Ascending aorta (tissue), 2 donors: ENCODE measurements at regions not wholly inside any gene's neighbourhood (a gene's known extent, or its start where the extent isn't known, plus 50 kb on each side); places are given as distances from the start of the nearest gene placed in this dataset.

Source experiments
- DNase-seq, 2 donors: peaks; one replicate each; pipeline ENCODE4 v3.0.0-alpha.2; 2019; ENCODE audit warnings: low spot score in 2 of 2
- H3K27ac ChIP-seq, 2 donors: fragments of 200-600 bp; sonication (generic); one replicate each; pipeline ENCODE4 v1.5.1; 2016 to 2017; ENCODE audit warnings: mild to moderate bottlenecking in 1 of 2
- H3K27me3 ChIP-seq: fragments of 200-600 bp; sonication (generic); one replicate; pipeline ENCODE4 v1.5.1; 2017
- H3K36me3 ChIP-seq, 2 donors: fragments of 200-600 bp; sonication (generic); one replicate each; pipeline ENCODE4 v1.5.1; 2016
- H3K4me1 ChIP-seq, 2 donors: fragments of 200-600 bp; sonication (generic); one replicate each; pipeline ENCODE4 v1.5.1; 2016 to 2017; ENCODE audit warnings: mild to moderate bottlenecking in 1 of 2
- H3K4me3 ChIP-seq, 2 donors: fragments of 200-600 bp; sonication (generic); one replicate each; pipeline ENCODE4 v1.5.1; 2016 to 2017; ENCODE audit warnings: mild to moderate bottlenecking in 1 of 2
- H3K9me3 ChIP-seq, 2 donors: fragments of 200-600 bp; sonication (generic); one replicate each; pipeline ENCODE4 v1.5.1; 2016
- intact Hi-C: fragments of 100-400 bp; cut with DNase I; formaldehyde crosslinking; loops from one replicate; pipeline ENCODE4 v1.15.1; 2023
- TF ChIP-seq, protein P1 (sequence below), 3 experiments: fragments of 200-600 bp in 2 of 3; fragments of 450-650 bp in 1 of 3; sonication (generic) in 2 of 3; IDR thresholded peaks; one replicate each; pipeline ENCODE4 v1.5.1; 2016 to 2019; ENCODE audit warnings: antibody characterized with exemption in 3 of 3, mild to moderate bottlenecking in 1 of 3, moderate library complexity in 1 of 3

DNA sequence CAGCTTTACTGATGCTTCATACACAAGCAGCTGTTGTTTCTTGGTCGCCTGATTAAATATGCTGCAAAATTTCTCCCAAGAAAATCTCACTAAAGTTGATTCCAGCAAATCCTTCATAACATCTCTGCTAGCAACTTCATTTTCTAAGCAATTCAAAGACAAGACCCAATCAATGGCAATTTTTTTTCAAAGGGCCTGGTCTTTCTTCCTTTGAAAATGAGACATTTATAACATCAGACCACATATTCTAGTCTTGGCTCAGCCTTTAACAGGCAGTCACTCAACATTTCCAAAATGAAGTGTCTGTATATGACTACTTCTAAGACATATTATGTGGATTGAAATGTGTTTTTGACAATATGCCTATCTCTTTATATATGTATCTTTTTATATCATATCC is 702.6 kb downstream of the KCNA4 start:
- Histone ChIP-seq H3K27ac (no peak overlapping the region), H3K4me3 (no peak overlapping the region), H3K36me3 (no peaks in the 10 kb centered on the region), H3K4me1 (peaks cover 0 to 8% of the 10 kb centered on the region in 2 donors), H3K9me3 (no peaks in the 10 kb centered on the region), H3K27me3 (no peaks in the 10 kb centered on the region)
- intact Hi-C loops, result no loop called here
- TF ChIP-seq, protein P1, sequence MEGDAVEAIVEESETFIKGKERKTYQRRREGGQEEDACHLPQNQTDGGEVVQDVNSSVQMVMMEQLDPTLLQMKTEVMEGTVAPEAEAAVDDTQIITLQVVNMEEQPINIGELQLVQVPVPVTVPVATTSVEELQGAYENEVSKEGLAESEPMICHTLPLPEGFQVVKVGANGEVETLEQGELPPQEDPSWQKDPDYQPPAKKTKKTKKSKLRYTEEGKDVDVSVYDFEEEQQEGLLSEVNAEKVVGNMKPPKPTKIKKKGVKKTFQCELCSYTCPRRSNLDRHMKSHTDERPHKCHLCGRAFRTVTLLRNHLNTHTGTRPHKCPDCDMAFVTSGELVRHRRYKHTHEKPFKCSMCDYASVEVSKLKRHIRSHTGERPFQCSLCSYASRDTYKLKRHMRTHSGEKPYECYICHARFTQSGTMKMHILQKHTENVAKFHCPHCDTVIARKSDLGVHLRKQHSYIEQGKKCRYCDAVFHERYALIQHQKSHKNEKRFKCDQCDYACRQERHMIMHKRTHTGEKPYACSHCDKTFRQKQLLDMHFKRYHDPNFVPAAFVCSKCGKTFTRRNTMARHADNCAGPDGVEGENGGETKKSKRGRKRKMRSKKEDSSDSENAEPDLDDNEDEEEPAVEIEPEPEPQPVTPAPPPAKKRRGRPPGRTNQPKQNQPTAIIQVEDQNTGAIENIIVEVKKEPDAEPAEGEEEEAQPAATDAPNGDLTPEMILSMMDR (IDR thresholded peaks at IDR 0.05), result no peak
- no peak for DNase-seq

DNA sequence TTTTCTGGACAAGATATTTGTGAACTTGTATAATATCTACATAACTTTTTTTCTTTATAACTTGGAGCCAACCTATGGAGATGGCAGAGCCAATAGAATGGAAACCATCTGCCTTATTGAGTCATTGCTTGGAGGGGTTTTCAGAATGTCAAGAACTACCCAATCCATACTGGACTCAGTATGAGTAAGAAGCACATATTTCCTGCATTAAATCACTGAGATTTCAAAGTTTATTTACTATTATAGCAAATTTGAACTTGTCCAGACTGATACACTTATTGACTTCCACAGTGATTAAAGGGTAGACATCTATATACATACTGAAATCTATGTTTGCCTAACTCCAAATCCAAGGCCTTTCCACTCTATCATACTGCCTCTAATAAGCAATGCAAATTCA is 704.0 kb downstream of the KCNA4 start:
- no peaks in the 10 kb centered on the region for H3K36me3 ChIP-seq

DNA sequence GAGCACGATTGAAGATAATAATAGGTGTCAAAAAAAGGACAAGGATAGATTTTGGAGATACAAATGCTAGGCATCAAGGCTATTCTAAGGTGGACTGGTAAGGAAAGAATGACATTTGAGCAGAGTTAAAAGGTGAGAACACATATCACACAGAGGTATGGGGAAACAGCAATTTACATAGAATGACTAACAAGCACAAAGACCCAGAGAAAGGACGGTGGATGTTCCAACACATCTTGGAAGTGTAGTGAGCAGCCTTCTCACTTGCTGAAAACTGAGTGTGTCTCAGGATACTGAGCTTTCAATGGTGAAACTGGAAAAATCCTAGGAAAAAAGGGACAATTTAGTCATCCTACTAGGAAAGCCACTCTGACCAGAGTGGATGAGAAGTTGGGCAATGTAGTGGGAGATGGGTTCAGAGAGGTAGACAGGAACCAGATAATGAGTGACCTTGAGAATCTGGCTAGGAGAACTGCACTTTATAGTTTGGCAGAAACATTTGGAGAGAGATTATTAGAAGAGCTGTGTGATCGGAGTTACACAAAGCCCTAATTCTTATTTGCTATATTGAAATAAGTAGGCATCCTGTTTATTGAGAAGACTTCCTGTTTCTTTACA is 706.0 kb downstream of the KCNA4 start:
- peaks cover 0 to 13% of the 10 kb centered on the region in 2 donors for H3K4me1 ChIP-seq
- no peaks in the 10 kb centered on the region for H3K27me3 ChIP-seq
- H3K9me3 ChIP-seq, result no peaks in the 10 kb centered on the region
- H3K36me3 ChIP-seq, result no peaks in the 10 kb centered on the region
- intact Hi-C loops, result no loop called here
- H3K27ac ChIP-seq, result peak overlapping the region; percentile 65 to 68
- H3K4me3 ChIP-seq, result no peak overlapping the region
- TF ChIP-seq, protein P1 (IDR thresholded peaks at IDR 0.05), result no peak
- DNase-seq, result no peak

More for the DNA sequence above, 704.0 kb downstream of the KCNA4 start:
- no peak overlapping the region for H3K27ac ChIP-seq
- no peaks in the 10 kb centered on the region for H3K9me3 ChIP-seq
- DNase-seq, result no peak
- H3K4me1 ChIP-seq, result peaks cover 0 to 8% of the 10 kb centered on the region in 2 donors
- TF ChIP-seq, protein P1 (IDR thresholded peaks at IDR 0.05), result no peak
- intact Hi-C loops, result no loop called here
- H3K27me3 ChIP-seq, result no peaks in the 10 kb centered on the region
- no peak overlapping the region for H3K4me3 ChIP-seq

DNA sequence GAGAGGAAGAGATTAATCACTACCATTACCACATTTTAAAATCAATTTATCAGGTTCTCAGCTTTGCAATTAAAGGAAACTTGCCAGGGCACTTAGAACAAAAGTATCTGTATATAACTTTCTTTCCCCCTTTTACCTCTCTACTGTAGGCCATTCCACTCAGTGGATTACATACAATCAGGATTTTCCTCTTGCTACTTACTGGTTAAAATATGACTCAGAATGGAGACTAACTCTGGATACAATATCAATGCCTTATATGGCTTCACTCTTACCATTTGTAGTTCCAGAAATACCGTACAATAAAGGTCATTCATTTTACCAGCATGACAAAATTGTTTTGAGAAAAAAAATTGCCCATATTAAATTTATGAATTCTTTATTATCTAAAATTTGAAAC is 706.8 kb downstream of the KCNA4 start:
- DNase-seq, result no peak
- no peaks in the 10 kb centered on the region for H3K27me3 ChIP-seq
- H3K27ac ChIP-seq, result peak overlapping the region in 1 of 2 donors; percentile 65
- intact Hi-C loops, result no loop called here
- no peak overlapping the region for H3K4me3 ChIP-seq
- peaks cover 0 to 13% of the 10 kb centered on the region in 2 donors for H3K4me1 ChIP-seq
- TF ChIP-seq, protein P1 (IDR thresholded peaks at IDR 0.05), result no peak
- no peaks in the 10 kb centered on the region for H3K9me3 ChIP-seq
- H3K36me3 ChIP-seq, result no peaks in the 10 kb centered on the region

DNA sequence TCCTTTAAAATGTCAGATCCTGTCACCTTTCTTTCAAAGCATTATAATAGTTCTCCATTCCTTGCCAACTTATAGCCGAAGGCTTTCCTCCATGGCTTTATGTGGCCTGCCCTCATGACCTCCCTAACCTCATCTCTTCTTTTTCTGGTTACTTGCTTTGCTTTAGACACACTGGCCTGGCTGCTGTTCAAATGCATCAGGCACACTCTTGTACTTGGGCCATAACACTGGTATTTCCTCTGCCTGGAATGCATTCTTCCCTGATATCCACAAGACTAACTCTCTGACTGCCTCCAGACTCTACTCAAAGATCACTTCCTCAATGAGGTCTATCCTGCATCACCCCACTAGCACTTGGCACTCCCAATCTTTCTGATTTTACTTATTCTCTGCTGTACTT is 710.3 kb downstream of the KCNA4 start:
- intact Hi-C loops, result no loop called here
- Histone ChIP-seq H3K27ac (peak overlapping the region in 1 of 2 donors; percentile 5), H3K27me3 (no peaks in the 10 kb centered on the region), H3K9me3 (no peaks in the 10 kb centered on the region), H3K4me1 (peaks cover 0 to 13% of the 10 kb centered on the region in 2 donors), H3K4me3 (no peak overlapping the region), H3K36me3 (no peaks in the 10 kb centered on the region)
- peak in 1 of 2 donors; percentile 62 for DNase-seq
- TF ChIP-seq, protein P1 (IDR thresholded peaks at IDR 0.05), result no peak
